NCI-H748 (cell line): ENCODE measurements at regions not wholly inside any gene's neighbourhood (a gene's known extent, or its start where the extent isn't known, plus 50 kb on each side); places are given as distances from the start of the nearest gene placed in this dataset.

ENCODE experiments used
- DNase-seq: peaks from one replicate; lab custom pipeline; 2025; ENCODE audit not compliant: unreplicated experiment; lab: John Stamatoyannopoulos, UW

DNA sequence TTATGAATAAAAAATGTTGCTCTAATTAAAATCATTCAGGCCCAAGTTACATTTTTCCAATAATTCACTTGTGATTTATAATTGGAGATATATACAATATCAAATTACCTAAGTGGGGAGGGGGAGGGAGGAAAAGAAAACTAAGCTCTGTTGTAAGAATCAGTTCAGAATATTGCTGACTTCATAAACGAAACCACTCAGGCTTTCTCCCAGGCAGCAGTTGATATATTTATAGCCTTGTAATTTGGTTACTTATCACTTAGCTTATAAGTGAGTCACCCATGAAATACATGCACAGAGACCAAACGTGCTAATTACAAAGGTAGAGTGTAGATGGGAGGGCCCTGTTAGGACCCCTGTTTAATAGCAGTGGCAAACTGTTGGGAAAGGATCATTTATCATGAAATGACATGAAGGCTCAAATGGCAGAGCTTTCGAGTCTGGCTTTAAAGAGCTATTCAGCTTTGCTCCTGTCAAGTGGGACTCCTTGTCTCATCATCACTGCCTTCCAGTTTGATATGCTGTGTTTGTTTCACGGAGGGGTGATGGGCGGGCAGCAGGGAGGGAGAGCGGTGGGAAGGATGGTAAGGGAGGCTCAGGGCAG is 105.6 kb upstream of the PGRMC2 start:
- DNase-seq: peak; percentile 88

DNA sequence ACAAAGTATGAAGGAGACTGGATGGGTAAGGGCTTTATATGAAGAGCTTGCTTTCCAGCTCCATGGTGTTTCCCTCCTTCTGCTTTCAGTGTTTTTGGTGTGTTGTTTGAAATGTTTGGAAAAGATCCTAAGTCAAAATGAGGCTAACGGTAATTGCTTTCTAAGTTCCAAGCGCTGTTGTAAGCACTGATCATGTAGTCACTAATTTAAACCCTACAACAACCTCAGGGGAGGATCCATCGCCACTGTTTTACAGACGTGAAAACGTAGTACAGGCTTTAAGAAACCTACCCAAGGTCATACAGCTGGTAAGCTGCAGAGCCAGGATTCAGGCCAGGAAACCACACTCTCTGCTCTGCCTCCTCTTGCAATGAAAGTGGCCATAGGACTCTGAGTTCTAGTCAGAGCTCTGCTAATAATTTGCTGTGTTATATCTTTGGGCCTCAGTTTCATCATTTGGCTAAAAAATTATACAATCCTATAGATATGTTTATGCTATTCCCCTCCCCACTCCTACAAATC is 102.9 kb upstream of the PGRMC2 start:
- DNase-seq: no peak

DNA sequence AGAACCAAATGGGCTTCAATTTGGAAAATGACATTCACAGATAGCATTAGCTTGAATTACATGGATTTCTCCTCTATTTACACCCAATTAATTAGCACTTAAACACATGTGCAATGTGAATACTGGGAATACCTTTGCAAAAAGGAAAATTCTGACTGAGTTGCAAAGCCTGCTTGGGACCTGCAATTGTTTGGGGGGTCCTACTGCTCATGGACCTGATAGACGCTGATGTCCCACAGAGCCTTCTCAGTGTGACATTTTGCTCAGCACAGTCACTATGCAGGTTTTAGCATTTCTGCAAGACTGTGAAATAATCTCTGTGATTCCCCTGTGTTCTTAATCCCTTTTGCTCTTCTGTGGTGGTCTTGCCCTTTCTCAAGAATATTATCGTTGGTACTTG is 101.2 kb upstream of the PGRMC2 start:
- no peak for DNase-seq

DNA sequence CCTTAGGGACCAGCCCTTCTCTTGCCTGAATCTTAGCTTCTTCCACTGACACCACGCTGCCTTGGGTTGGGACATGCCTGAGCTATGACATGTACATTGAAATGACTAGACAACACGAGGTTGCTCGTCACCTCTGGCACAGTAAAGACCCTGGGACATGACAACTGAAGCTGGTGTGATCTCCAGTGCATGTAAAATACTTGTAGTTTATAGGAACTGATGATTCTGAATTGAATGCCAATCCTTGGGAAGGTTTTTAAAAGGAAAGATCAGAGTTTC is 100.7 kb upstream of the PGRMC2 start:
- DNase-seq: no peak

DNA sequence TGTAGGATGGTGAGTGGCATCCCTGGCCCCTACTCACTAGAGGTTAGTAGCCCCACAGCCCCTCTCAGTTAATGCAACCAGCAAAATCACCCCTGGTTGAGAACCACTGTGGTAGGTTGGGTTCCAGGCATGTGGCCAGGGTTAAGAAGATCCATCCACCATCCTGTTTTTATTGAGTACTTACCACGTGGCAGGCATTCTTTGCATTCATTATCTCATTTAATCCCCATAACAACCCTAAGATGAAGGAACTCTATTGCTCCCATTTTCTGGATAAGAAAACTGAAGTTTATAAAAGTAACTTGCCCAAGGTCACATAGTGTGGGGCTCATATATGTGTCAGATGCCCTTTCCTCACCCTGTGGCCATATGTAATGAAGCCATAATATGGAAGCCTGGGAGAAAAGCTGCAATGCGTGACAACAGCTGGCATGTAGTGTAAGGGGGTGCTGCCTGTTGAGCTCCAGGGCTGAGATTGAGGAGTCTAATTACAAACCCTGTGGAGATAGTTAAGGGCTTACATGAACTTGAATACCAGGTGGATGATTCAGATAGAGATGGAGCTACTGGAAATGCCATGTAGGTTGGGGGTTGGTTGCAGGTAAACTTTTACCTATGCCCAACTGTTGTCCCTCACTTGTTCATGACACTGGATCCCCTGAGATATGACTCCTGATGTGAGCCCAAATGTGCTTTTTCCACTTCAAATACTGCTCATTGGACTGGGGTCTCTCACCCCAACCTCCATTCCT is 100.2 kb upstream of the PGRMC2 start:
- DNase-seq: no peak

DNA sequence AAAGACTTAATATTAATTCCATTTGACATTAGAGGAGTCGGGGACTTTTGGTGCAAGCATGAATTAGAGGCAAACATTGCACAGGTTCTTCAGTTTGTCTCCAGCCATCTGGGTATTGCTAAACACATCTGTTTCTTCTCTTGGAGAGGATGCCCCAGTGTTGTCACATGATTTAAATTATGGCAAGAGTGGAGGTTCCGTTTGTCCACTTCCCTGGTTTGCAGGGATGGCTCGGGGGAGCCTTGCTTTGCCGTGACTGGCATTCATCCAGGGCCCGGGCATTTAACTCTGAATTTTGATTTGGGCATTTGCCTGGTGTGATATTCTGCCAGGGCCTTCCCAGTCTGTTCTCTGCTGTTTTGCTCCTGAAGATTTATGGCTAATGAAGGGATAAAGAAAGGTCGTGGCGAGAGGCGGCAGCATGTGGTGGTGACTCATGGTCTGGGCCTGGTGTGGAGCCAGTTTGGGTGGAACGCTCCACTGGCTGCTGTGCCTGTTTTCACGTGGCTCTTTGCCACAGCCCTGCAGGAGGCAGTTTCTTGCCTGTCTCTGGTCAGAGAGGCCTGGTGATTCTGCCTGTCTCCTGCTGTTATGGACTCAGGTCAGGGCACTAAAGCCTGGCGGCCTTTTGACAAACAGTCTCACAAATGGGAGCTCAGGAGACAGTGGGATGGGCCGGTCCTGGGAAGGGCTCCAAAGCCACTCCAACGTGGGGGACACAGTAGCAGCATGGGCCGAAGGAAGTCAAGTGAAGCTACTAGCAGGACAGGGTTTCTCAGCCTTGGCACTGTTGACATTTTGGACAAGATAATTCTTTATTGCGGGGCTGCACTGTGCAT is 99.4 kb upstream of the PGRMC2 start:
- peak; percentile 4 for DNase-seq

DNA sequence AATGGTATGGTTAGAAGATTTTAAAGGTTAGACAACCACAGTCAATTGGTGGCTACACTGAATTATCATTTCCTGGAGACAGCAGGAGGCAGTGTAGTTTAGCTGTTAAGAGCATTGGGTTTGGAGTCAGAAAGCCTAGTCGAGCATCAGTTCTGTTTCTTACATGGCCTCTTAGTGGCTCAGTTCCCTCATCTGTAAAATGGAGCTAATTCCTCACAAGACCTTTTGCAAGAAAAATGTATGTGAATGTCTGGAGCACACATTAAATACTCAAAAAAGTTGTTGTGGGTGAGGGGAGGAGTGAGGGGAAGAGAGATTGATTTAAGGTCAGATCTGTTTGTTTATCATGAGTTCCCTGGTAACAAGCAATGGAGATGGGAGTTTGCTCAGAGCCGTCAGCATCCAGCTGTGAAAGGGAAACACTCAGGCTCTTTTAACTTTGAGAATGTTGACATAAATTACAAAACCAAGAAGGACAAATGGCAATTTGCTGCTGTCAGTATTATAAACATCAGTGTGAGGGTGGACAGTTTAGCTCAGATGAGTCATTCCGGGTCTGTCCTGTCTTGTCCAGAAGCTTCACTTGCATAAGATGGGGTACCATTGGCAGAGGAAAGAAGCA is 98.2 kb upstream of the PGRMC2 start:
- peak; percentile 92 for DNase-seq

DNA sequence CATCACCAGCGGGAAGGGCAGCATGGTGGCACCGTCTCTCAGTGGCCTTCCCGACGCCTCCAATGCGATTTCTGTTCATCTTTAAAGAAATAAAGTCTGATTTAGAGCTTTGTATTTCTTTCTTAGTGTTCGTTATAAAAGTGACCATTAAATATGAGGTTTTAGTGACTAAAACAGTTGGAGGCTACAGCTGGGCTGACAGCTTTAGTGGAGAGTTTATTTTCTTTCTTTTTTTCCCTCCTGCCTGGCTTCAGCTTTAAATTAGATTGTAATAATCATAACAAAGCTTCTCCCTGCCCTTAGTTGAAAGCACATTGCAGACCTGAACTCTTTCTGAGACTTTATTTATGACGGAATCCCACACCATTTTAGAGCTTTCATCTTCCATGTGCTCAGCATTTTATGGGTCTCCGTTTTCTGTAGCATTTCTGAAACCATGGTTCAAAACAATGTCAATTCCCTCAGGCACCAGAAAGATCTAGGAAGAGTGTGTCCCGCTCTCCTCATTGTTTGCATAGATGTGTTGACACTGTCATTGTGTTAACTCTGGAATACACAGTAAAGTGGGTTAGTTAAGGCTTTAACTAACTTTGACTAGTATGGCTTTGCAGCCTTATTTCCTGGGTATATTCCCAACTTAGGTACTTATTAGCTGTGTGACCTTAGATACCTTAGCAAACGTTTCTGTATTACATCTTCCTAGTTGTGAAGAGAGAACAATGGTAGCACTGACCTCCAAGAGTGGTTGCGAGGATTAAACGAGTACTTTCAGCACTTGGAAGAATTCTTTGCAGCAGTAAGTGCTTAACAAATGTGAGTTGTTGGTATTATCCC is 97.4 kb upstream of the PGRMC2 start:
- peak; percentile 42 for DNase-seq

DNA sequence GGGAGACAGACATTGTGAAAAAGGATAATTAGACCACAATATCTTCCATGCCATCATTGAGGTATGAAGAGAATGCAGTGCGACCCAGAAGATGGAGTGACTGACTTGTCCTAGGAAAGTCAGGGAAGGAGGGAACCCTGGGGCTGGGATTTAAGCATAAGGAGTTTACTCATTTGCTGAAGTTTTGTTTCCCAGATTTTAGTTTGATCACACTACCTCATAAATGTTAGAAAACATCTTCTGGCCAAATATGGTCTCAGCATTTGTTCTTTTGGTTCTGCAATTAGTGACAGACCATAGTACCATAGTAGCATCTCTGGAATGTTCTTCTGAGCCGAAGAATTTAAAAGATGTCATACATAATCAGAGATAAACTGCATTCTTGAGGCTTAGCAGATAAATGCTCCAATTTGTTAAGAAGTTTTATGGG is 96.5 kb upstream of the PGRMC2 start:
- no peak for DNase-seq

DNA sequence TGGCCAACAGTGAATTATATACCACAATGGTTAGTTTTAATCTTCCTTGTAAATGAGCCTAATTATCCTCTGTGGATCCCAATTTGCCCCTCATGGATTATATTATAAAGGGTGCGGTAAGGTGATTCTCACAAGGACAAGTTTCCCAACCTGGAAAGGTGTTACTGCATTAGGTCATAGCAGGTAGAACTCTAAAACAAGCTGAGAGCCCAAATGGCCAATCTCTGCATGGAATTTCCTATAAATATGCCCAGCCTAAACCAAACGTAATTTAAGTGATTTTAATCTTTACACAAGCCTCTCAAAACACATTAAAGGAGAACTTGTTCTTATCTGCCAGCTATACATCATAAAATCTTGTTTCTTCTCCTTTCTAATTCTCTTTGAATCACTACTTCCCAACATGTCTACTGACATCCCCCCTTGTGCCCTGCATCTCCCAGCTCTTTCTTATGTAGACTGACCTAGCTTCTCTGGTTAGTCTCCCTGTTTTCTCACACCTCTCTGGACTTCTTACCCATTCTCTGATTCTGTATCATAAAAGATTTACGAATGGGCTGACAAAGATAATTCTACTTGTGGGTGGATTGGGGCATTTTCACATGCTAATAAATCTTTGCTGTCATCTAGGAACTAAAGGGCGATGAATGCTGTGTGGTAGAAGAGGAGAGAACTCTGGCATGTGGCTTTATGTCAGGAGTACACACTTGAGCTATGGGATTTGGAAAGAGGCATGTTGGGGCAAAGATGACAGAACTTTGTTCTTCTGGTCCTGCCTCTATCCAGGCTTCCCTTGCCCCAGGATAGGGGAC is 94.3 kb upstream of the PGRMC2 start:
- DNase-seq: no peak

DNA sequence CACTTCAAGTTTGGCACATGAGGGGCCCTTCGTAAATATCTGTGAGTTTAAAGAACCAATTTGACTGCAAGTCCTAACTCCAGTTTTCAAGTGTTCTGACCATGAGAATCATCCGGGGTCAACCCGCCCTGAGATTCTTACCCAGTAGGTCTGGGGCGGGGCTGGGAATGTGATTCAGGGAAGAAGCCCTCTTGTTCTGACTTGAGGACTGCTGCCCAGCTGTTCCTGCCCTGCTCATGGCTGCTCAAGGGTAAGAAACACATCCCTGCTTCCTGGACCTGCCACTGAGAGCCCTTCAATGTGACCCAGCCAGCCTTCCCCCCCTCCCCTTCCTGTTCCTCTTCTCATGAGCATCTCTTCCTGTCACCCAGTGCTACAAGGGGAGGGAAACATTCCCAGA is 92.7 kb upstream of the PGRMC2 start:
- no peak for DNase-seq

DNA sequence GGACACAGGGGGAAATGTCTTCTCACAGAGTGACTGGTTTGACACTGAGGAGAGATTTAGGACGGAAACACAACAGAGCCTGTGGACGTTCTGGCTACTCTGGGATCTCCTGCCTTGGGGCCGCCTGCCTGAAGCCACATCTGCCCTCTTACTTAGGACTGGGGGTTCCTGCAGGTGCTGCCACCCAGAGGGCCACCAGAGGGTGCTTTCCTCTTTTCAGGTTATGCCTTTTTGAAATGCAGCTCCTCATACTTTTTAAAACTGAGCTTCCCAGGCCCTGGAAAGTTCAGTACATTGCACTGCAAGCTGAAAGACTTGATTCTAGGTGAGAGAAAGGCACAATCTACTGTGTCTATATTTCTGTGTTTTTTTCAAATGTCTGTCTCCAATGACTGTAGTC is 92.2 kb upstream of the PGRMC2 start:
- DNase-seq: peak; percentile 28

DNA sequence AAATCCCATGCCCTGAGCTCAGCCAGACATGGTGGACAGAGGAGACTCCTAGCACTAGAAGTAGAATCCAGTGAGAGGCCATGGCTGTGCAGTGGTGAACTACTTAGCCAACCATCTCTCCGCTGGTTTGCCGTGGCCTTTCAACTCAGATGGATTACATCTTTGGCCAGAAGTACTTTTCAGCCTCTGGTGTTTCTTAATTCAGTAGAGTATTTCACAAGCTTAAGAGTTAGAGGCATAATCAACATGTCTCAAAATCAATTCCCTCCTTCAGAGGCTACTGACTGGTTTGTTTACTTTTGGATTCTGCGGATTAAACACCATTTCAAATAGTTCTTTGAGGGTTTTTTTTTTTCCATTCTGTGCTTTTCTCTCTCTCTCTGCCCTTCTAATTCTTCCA is 91.1 kb upstream of the PGRMC2 start:
- no peak for DNase-seq

DNA sequence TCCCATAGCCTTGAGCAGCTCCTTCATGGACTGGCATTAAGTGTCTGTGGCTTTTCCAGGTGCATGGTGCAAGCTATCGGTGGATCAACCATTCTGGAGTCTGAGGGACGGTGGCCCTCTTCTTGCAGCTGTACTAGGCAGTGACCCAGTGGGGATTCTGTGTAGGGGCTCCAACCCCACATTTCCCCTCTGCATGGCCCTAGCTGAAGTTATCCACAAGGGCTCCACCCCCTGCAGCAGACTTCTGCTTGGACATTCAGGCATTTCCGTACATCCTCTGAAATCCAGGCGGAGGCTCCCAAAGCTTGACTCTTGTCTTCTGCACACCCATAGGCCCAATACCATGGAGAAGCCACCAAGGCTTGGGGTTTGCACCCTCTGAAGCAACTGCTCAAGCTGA is 89.3 kb upstream of the PGRMC2 start:
- no peak for DNase-seq

DNA sequence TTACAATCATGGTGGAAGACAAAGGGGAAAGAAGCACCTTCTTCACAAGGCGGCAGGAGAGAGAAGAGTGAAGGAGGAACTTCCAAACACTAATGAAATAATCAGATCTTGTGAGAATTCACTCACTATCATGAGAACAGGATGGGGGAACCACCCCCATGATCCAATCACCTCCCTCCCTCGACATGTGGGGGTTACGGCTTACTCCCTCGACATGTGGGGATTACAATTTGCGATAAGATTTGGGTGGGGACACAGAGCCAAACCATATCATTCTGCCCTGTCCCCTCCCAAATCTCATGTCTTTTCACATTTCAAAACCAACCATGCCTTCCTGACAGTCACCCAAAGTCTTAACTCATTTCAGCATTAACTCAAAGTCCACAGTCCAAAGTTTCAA is 88.7 kb upstream of the PGRMC2 start:
- DNase-seq: no peak

DNA sequence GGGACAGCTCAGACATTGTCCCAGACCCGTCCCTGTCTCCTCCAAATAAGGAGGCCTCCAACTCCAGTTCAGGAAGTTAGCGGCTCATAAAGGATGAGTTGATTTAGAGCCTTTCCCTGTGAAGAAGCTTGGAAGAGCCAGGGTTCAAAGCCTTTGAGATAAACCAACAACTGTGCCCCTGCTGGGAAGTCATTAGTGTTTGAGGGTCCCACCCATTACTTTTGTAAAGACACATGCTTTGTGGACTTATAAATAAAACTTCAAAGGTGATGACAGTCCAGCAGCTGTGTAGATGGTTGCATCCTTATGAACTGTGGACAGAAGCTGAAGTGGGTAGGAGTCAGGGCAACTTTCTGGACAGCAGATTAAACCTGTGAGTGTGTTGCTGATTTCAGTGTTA is 86.0 kb upstream of the PGRMC2 start:
- no peak for DNase-seq

DNA sequence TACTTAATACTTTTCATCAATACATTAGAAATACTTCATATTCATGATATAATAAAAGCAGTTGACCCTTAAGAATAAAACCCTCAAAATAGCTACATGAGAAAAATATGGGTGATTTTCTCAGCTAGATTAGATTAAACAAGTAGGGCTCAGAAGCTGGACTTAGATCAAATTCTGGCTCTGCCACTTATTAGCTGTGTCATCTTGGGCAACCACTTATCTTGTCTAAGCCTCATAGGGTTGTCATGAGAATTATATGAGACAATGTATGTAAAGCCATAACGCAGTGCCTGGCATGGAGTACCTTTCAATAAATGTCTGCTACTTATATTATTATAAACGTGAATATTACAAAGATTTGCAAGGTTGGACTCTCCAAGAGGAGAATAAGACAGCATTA is 84.3 kb upstream of the PGRMC2 start:
- no peak for DNase-seq

DNA sequence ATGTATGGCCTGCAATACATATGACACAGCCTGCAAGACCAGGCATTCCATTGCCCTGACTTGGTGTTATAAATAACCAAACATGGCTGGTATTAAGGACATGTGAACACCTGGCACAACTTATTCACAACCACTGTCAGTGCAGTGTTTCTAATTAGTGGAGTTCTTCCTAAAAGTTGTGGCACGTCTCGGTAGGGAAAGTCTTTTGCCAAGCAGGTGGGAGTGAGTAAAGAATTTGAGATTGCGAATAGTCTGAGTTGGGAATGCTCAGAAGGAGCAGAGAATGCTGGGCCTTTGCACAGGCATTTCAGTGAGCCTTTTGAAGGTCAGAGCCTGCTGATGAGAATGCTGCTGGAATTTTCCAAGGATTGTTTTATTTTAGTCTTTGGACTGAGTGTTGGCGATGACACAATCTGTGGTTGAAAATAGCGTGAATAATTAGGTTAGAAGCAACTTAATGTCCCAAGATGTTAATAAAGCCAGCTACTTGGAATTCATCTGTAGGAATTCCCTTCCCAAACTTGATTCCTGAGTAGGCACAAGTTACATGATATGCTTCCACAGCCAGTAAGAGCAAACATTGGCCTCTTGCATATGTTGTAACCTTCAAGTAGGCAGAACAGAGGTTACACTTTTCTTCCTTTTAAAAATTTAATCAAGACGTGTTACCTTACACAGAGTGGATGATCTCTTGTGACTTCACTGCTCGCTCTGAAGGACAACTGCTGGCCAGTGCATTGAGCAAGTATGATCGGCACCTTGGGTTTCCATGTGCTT is 83.6 kb upstream of the PGRMC2 start:
- DNase-seq: no peak

DNA sequence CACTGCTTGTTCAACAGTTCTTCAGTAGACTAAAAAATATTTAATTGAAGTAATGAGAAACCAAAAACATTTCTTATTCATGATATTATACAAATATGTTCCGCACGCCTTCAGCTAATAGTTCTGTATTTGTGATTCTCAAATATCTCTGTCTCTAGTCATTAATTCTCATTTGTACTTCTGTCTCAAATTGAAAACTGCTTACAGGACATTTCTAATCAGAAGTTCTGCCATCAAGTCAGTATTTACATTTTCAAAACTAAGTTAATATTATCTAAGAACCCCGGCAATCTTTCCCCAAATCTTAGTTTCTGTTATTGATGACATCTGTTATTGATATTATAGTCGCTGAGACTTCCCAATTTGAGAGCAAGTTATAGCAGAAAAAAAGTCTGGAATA is 78.6 kb upstream of the PGRMC2 start:
- no peak for DNase-seq
